HL-60 (cell line): ENCODE measurements at regions not wholly inside any gene's neighbourhood (a gene's known extent, or its start where the extent isn't known, plus 50 kb on each side); places are given as distances from the start of the nearest gene placed in this dataset.

Experiments used
- CTCF ChIP-seq: IDR thresholded peaks from one replicate; pipeline ENCODE4 v1.5.1; 2011; ENCODE audit warnings: low read length, control low read depth, inconsistent platforms; ENCODE audit not compliant: insufficient read depth
- POLR2AphosphoS5 ChIP-seq: IDR thresholded peaks from 2 replicates; pipeline ENCODE4 v1.6.1; 2012; ENCODE audit warnings: low read depth

GRCh38 chr3:55169161-55169560 is 241.3 kb upstream of the LRTM1 start:
- no peak for TF ChIP-seq CTCF
- TF ChIP-seq POLR2AphosphoS5, result no peak
